ENCODE measurements at regions not wholly inside any gene's neighbourhood (a gene's known extent, or its start where the extent isn't known, plus 50 kb on each side); places are given as distances from the start of the nearest gene placed in this dataset.

DNA sequence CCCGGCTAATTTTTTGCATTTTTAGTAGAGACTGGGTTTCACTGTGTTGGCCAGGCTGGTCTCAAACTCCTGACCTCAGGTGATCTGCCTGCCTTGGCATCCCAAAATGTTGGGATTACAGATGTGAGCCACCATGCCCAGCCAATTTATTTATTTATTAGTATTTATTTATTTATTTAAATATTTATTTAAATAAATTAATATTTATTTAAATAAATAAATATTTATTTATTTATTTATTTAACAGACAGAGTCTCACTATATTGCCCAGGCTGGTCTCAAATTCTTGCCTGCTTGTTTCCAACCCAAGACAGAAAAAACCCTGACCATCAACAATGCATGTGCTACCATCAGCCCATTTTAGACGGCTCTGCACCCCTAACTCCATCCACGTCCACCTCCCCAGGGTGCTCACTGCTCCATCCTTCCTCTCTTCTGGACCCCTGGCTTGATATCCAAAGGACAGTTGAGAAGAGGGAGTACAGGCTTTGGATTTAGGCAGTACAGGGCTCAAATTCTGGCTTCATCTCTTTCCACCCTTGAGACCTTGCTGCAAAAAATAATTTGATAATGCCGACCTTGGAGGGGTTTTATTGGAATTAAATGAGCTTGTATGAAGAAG is 232.6 kb downstream of the MED10 start:
- no TSS peak for BruUV-seq (replicated peaks)
- Histone ChIP-seq H3K36me3 (ENCODE audit: insufficient read depth, low read length, poor library complexity, severe bottlenecking) (no peaks in the 10 kb centered on the region), H3K27me3 (replicated peaks; ENCODE audit: insufficient read depth, low read depth, low read length, poor library complexity) (peaks cover 6% of the 10 kb centered on the region), H3K27ac (ENCODE audit: low read depth, low read length, poor library complexity, severe bottlenecking) (no peak overlapping the region), H3K4me3 (ENCODE audit: low read depth, low read length, poor library complexity, severe bottlenecking) (no peak overlapping the region), H3K4me1 (ENCODE audit: insufficient read depth, low read length, poor library complexity, severe bottlenecking) (no peaks in the 10 kb centered on the region), H3K9me3 (ENCODE audit: low read depth, low read length, poor library complexity, severe bottlenecking) (no peaks in the 10 kb centered on the region)
- ChIA-PET POLR2A (ENCODE audit: low non-redundant PET) (no interaction called here), CTCF (no interaction called here)
- DNase-seq (ENCODE audit: low spot score) = no peak
- intact Hi-C loops (cut with micrococcal nuclease; ENCODE audit: unreplicated experiment) = no loop called here
- no peak for TF ChIP-seq EZH2 (IDR thresholded peaks at IDR 0.05; ENCODE audit: borderline replicate concordance, low read depth, low read length, poor library complexity, severe bottlenecking)
- TF ChIP-seq, protein P1, sequence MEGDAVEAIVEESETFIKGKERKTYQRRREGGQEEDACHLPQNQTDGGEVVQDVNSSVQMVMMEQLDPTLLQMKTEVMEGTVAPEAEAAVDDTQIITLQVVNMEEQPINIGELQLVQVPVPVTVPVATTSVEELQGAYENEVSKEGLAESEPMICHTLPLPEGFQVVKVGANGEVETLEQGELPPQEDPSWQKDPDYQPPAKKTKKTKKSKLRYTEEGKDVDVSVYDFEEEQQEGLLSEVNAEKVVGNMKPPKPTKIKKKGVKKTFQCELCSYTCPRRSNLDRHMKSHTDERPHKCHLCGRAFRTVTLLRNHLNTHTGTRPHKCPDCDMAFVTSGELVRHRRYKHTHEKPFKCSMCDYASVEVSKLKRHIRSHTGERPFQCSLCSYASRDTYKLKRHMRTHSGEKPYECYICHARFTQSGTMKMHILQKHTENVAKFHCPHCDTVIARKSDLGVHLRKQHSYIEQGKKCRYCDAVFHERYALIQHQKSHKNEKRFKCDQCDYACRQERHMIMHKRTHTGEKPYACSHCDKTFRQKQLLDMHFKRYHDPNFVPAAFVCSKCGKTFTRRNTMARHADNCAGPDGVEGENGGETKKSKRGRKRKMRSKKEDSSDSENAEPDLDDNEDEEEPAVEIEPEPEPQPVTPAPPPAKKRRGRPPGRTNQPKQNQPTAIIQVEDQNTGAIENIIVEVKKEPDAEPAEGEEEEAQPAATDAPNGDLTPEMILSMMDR (conservative IDR thresholded peaks at IDR 0.05; ENCODE audit: low read depth, low read length) = no peak

DNA sequence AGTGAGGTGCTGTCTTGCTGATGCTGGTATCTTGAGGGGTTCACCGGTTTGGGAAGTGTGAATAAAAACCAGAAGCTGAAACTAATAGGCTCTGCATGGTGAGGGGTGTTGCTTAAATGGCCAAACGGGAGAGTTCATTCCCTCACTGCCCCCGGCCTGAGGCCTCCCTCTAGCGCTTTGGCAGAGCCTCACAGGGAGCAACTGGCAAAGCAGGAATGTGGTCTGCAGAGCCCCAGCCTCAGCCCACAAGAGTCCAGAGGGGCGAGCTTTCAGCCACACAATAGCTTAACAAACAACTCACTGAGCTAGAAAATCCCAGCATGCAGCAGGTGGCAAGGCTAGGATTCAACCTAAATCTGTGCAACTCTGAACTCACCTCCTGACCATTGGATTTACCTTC is 234.8 kb downstream of the MED10 start:
- intact Hi-C loops (cut with micrococcal nuclease; ENCODE audit: unreplicated experiment) = no loop called here
- no peak for DNase-seq (ENCODE audit: low spot score)
- Histone ChIP-seq H3K36me3 (ENCODE audit: insufficient read depth, low read length, poor library complexity, severe bottlenecking) (no peaks in the 10 kb centered on the region), H3K4me3 (ENCODE audit: low read depth, low read length, poor library complexity, severe bottlenecking) (no peak overlapping the region), H3K27me3 (replicated peaks; ENCODE audit: insufficient read depth, low read depth, low read length, poor library complexity) (peaks cover 6% of the 10 kb centered on the region), H3K9me3 (ENCODE audit: low read depth, low read length, poor library complexity, severe bottlenecking) (no peaks in the 10 kb centered on the region), H3K4me1 (ENCODE audit: insufficient read depth, low read length, poor library complexity, severe bottlenecking) (no peaks in the 10 kb centered on the region), H3K27ac (ENCODE audit: low read depth, low read length, poor library complexity, severe bottlenecking) (no peak overlapping the region)
- ChIA-PET POLR2A (ENCODE audit: low non-redundant PET) (no interaction called here), CTCF (no interaction called here)
- TF ChIP-seq EZH2 (IDR thresholded peaks at IDR 0.05; ENCODE audit: borderline replicate concordance, low read depth, low read length, poor library complexity, severe bottlenecking) = no peak
- TF ChIP-seq, protein P1 (conservative IDR thresholded peaks at IDR 0.05; ENCODE audit: low read depth, low read length) = no peak
- BruUV-seq (replicated peaks) = no TSS peak

- ChIA-PET CTCF (no interaction called here), POLR2A (ENCODE audit: low non-redundant PET) (no interaction called here)
- no peak for TF ChIP-seq EZH2 (IDR thresholded peaks at IDR 0.05; ENCODE audit: borderline replicate concordance, low read depth, low read length, poor library complexity, severe bottlenecking)
- TF ChIP-seq, protein P1 (conservative IDR thresholded peaks at IDR 0.05; ENCODE audit: low read depth, low read length) = no peak
- H3K4me3 ChIP-seq (ENCODE audit: low read depth, low read length, poor library complexity, severe bottlenecking) = no peak overlapping the region
- BruUV-seq (replicated peaks) = no TSS peak
- H3K27ac ChIP-seq (ENCODE audit: low read depth, low read length, poor library complexity, severe bottlenecking) = no peak overlapping the region
- intact Hi-C loops (cut with micrococcal nuclease; ENCODE audit: unreplicated experiment) = no loop called here
- no peaks in the 10 kb centered on the region for H3K4me1 ChIP-seq (ENCODE audit: insufficient read depth, low read length, poor library complexity, severe bottlenecking)
- H3K27me3 ChIP-seq (replicated peaks; ENCODE audit: insufficient read depth, low read depth, low read length, poor library complexity) = peaks cover 6% of the 10 kb centered on the region
- no peaks in the 10 kb centered on the region for H3K36me3 ChIP-seq (ENCODE audit: insufficient read depth, low read length, poor library complexity, severe bottlenecking)
- H3K9me3 ChIP-seq (ENCODE audit: low read depth, low read length, poor library complexity, severe bottlenecking) = no peaks in the 10 kb centered on the region
- no peak for DNase-seq (ENCODE audit: low spot score)
Measured at GRCh38 chr5:6142353-6142752, 236.0 kb downstream of the MED10 start.
